Colonic mucosa (tissue), 4 donors: ENCODE measurements at regions not wholly inside any gene's neighbourhood (a gene's known extent, or its start where the extent isn't known, plus 50 kb on each side); places are given as distances from the start of the nearest gene placed in this dataset.
"Not testable (repeated sequence)": the region's sequence is repeated elsewhere in the genome, so short reads cannot be mapped to it uniquely, and the experiment has no call there.

ENCODE experiments used
- DNase-seq: peaks from one replicate; pipeline ENCODE4 v3.0.0-alpha.2; 2020
- H3K27ac ChIP-seq: fragments of 200-600 bp; one replicate; pipeline ENCODE4 v1.8.0; 2021
- H3K27me3 ChIP-seq: fragments of 200-600 bp; one replicate; pipeline ENCODE4 v1.8.0; 2021
- H3K36me3 ChIP-seq: fragments of 200-600 bp; one replicate; pipeline ENCODE4 v1.8.0; 2021
- H3K4me1 ChIP-seq: fragments of 200-600 bp; one replicate; pipeline ENCODE4 v1.8.0; 2021; ENCODE audit warnings: mild to moderate bottlenecking
- H3K4me3 ChIP-seq: fragments of 200-600 bp; one replicate; pipeline ENCODE4 v1.8.0; 2021
- H3K9ac ChIP-seq, 2 donors: one replicate each; pipeline ENCODE4 v1.7.0; 2013; ENCODE audit warnings: control low read depth in 2 of 2, low read depth in 2 of 2, low read length in 2 of 2
- H3K9me3 ChIP-seq: fragments of 200-600 bp; one replicate; pipeline ENCODE4 v1.8.0; 2021
- CTCF ChIP-seq: fragments of 200-600 bp; IDR thresholded peaks from one replicate; pipeline ENCODE4 v1.8.0; 2022; ENCODE audit warnings: antibody characterized with exemption, mild to moderate bottlenecking
- intact Hi-C: fragments of 100-400 bp; cut with DNase I; formaldehyde crosslinking; loops from one replicate; pipeline ENCODE4 v1.14.1; 2022
- donor health status: healthy.
- donor health status: DM: no; HTN: no; CAD: no.
- donor health status: DM: no; HTN: no; CAD: no.

DNA sequence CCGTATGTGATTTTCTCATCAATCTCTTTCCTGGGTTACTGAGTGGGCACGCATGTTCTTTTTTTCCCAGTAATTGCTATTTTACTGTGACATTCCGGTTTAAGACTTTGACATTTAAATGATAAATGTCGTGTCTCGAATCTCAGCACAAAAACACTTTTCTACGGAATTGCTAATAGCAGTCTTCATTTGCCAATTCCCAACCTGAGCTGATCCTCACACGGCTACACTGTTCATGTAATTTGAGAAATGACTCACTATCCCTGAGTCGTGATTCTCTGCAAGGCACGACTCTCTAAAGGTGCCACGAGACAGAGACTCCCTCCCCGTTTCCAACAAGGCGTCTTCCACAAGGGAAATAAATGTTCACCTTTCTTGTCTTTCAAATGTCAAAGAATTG lies 88.7 kb upstream of the USP29 start:
- Histone ChIP-seq H3K27ac (no peak overlapping the region), H3K9ac (no peak overlapping the region), H3K4me1 (no peaks in the 10 kb centered on the region), H3K36me3 (no peaks in the 10 kb centered on the region), H3K27me3 (no peaks in the 10 kb centered on the region), H3K4me3 (no peak overlapping the region), H3K9me3 (peaks cover under 1% of the 10 kb centered on the region)
- TF ChIP-seq CTCF, result no peak
- no peak for DNase-seq
- intact Hi-C loops, result no loop called here

DNA sequence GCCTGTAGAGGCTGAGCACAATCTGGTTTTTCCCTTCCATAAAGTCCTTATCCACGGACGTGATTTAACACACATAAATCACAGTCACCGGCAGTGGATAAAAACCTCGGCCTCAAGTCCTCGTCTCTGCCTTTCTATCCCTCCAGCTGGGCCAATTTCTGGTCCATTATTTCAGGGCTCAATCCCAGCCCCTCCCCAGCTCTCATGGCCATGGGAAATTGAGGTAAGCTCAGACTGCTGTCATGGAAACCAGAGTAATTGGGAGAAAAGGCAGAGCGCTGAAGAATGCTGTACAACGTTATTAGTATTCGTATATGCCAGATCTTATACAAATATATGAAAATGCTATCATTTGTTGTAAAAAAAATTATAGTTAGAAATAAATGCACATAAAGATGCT lies 86.2 kb upstream of the USP29 start:
- intact Hi-C loops, result no loop called here
- no peak overlapping the region for H3K9ac ChIP-seq
- H3K4me3 ChIP-seq, result no peak overlapping the region
- H3K27ac ChIP-seq, result no peak overlapping the region
- no peaks in the 10 kb centered on the region for H3K36me3 ChIP-seq
- H3K9me3 ChIP-seq, result no peaks in the 10 kb centered on the region
- no peaks in the 10 kb centered on the region for H3K4me1 ChIP-seq
- no peak for DNase-seq
- H3K27me3 ChIP-seq, result no peaks in the 10 kb centered on the region
- TF ChIP-seq CTCF, result no peak

GRCh38 chr19:57034544-57034943 lies 85.2 kb upstream of the USP29 start:
- no peak overlapping the region for H3K4me3 ChIP-seq
- H3K4me1 ChIP-seq, result no peaks in the 10 kb centered on the region
- no peak for TF ChIP-seq CTCF
- no peaks in the 10 kb centered on the region for H3K9me3 ChIP-seq
- no peaks in the 10 kb centered on the region for H3K36me3 ChIP-seq
- H3K27me3 ChIP-seq, result no peaks in the 10 kb centered on the region
- no peak for DNase-seq
- no peak overlapping the region for H3K9ac ChIP-seq
- intact Hi-C loops, result no loop called here
- no peak overlapping the region for H3K27ac ChIP-seq

- intact Hi-C loops, result not testable (repeated sequence)
Measured at GRCh38 chr19:57035740-57036139, 84.0 kb upstream of the USP29 start.

DNA sequence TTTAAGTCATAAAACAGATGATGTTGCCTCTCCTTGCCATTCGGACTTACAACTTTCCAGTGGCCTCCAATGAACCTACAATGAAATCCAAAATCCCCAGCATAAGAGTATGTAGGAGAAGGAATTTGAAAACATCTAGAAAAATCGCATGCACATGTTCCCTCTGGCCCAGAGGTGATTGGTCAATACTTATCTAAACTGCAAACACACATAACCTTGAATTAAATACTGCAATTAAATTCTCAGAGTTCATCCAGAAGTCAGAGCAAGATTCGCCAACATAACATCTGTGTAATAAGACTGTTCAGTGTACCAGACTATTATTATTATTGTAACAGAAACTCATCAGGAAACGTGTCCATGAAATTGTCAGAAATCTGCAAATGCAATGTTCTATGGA lies 82.2 kb upstream of the USP29 start:
- no peaks in the 10 kb centered on the region for H3K27me3 ChIP-seq
- H3K9ac ChIP-seq, result no peak overlapping the region
- intact Hi-C loops, result no loop called here
- DNase-seq, result no peak
- H3K27ac ChIP-seq, result no peak overlapping the region
- TF ChIP-seq CTCF, result no peak
- H3K4me3 ChIP-seq, result no peak overlapping the region
- H3K36me3 ChIP-seq, result no peaks in the 10 kb centered on the region
- no peaks in the 10 kb centered on the region for H3K4me1 ChIP-seq
- no peaks in the 10 kb centered on the region for H3K9me3 ChIP-seq

More at GRCh38 chr19:57035740-57036139, 84.0 kb upstream of the USP29 start:
- not testable (repeated sequence) for H3K36me3 ChIP-seq, H3K9ac ChIP-seq, DNase-seq, H3K4me3 ChIP-seq, H3K4me1 ChIP-seq, H3K27me3 ChIP-seq, H3K9me3 ChIP-seq, H3K27ac ChIP-seq

GRCh38 chr19:57047743-57048142 lies 72.0 kb upstream of the USP29 start:
- TF ChIP-seq CTCF, result no peak
- Histone ChIP-seq H3K4me3 (no peak overlapping the region), H3K4me1 (no peaks in the 10 kb centered on the region), H3K27me3 (no peaks in the 10 kb centered on the region), H3K36me3 (no peaks in the 10 kb centered on the region), H3K27ac (no peak overlapping the region), H3K9me3 (no peaks in the 10 kb centered on the region), H3K9ac (no peak overlapping the region)
- DNase-seq, result no peak
- intact Hi-C loops, result no loop called here
